ENCODE measurements at regions not wholly inside any gene's neighbourhood (a gene's known extent, or its start where the extent isn't known, plus 50 kb on each side); places are given as distances from the start of the nearest gene placed in this dataset.

GRCh38 chr11:130653838-130654636, 205.6 kb downstream of the ADAMTS15 start:
- TF ChIP-seq CTCF (IDR thresholded peaks at IDR 0.05; ENCODE audit: low read depth, low read length): no peak
- H3K4me3 ChIP-seq (replicated peaks in 1 of 2; ENCODE audit: low read depth in 2 of 2, low read length in 2 of 2): no peak overlapping the region
- peak; percentile 46 to 91 for DNase-seq (ENCODE audit: low read depth in 2 of 2)

- DNase-seq (ENCODE audit: low read depth in 2 of 2): no peak
- TF ChIP-seq CTCF (IDR thresholded peaks at IDR 0.05; ENCODE audit: low read depth, low read length): no peak
- no peak overlapping the region for H3K4me3 ChIP-seq (replicated peaks in 1 of 2; ENCODE audit: low read depth in 2 of 2, low read length in 2 of 2)
Observed at GRCh38 chr11:130655300-130655699, 206.9 kb downstream of the ADAMTS15 start.

GRCh38 chr11:130666781-130667251, 218.4 kb downstream of the ADAMTS15 start:
- H3K4me3 ChIP-seq (replicated peaks in 1 of 2; ENCODE audit: low read depth in 2 of 2, low read length in 2 of 2): no peak overlapping the region
- peak; percentile 21 for TF ChIP-seq CTCF (IDR thresholded peaks at IDR 0.05; ENCODE audit: low read depth, low read length)
- DNase-seq (ENCODE audit: low read depth in 2 of 2): peak in 1 of 2 donors; percentile 40

GRCh38 chr11:130668751-130669150, 220.3 kb downstream of the ADAMTS15 start:
- TF ChIP-seq CTCF (IDR thresholded peaks at IDR 0.05; ENCODE audit: low read depth, low read length): no peak
- DNase-seq (ENCODE audit: low read depth in 2 of 2): no peak
- no peak overlapping the region for H3K4me3 ChIP-seq (replicated peaks in 1 of 2; ENCODE audit: low read depth in 2 of 2, low read length in 2 of 2)

- no peak overlapping the region for H3K4me3 ChIP-seq (replicated peaks in 1 of 2; ENCODE audit: low read depth in 2 of 2, low read length in 2 of 2)
- TF ChIP-seq CTCF (IDR thresholded peaks at IDR 0.05; ENCODE audit: low read depth, low read length): no peak
- no peak for DNase-seq (ENCODE audit: low read depth in 2 of 2)
Observed at GRCh38 chr11:130670200-130670599, 221.8 kb downstream of the ADAMTS15 start.

GRCh38 chr11:130671801-130672700, 223.6 kb downstream of the ADAMTS15 start:
- DNase-seq (ENCODE audit: low read depth in 2 of 2): peak; percentile 67 to 96
- TF ChIP-seq CTCF (IDR thresholded peaks at IDR 0.05; ENCODE audit: low read depth, low read length): no peak
- no peak overlapping the region for H3K4me3 ChIP-seq (replicated peaks in 1 of 2; ENCODE audit: low read depth in 2 of 2, low read length in 2 of 2)

Measured in cardiac fibroblast (primary cell).